ENCODE measurements at regions not wholly inside any gene's neighbourhood (a gene's known extent, or its start where the extent isn't known, plus 50 kb on each side); places are given as distances from the start of the nearest gene placed in this dataset.

DNA sequence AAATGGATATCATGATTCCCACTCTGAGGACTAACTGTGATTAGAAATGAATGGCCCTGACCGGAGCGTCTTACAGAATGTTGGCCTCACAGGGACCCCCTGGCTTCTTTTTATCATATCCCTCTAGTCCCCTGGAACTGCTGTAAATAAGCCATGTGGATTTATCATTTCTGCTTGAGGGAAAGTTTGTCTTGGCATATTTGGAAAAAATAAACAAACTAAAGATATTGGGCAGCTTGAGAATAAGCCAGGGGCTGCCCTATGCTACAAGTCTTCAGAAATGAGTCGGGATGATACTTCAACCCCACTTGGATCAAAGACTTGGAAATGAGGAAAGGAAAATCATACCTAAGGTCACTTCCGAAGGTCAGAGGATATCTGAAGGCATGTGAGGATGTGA, 179.1 kb downstream of the THBS2 start:
- no peaks in the 10 kb centered on the region for H3K9me3 ChIP-seq (ENCODE audit: control insufficient read depth in 4 of 4, low read length in 3 of 4)
- no peaks in the 10 kb centered on the region for H3K4me1 ChIP-seq (ENCODE audit: control insufficient read depth in 4 of 4, insufficient read depth in 4 of 4, low read length in 3 of 4)
- no peak overlapping the region for H3K4me3 ChIP-seq (ENCODE audit: low read depth in 1 of 3, low read length in 3 of 3)
- TF ChIP-seq RAD21 (IDR thresholded peaks at IDR 0.05) (no peak), SP1 (IDR thresholded peaks at IDR 0.05) (no peak), NR2F2 (IDR thresholded peaks at IDR 0.05) (peak; percentile 44)
- H3K36me3 ChIP-seq (ENCODE audit: control insufficient read depth in 4 of 4, insufficient read depth in 3 of 4, low read depth in 1 of 4, low read length in 3 of 4), result no peaks in the 10 kb centered on the region
- no peak for DNase-seq (ENCODE audit: low spot score)
- H3K27ac ChIP-seq (ENCODE audit: low read depth in 1 of 2, low read length in 2 of 2), result peak overlapping the region in 1 of 2 donors; percentile 19
- 60% methylated on average over 4 of the region's 4 CpGs for WGBS
- H3K9ac ChIP-seq (ENCODE audit: low read depth in 1 of 2, low read length in 2 of 2), result no peak overlapping the region
- peaks cover 0 to 5% (median 0%) of the 10 kb centered on the region in 4 donors for H3K27me3 ChIP-seq (ENCODE audit: control insufficient read depth in 4 of 4, insufficient read depth in 4 of 4, low read length in 3 of 4)

DNA sequence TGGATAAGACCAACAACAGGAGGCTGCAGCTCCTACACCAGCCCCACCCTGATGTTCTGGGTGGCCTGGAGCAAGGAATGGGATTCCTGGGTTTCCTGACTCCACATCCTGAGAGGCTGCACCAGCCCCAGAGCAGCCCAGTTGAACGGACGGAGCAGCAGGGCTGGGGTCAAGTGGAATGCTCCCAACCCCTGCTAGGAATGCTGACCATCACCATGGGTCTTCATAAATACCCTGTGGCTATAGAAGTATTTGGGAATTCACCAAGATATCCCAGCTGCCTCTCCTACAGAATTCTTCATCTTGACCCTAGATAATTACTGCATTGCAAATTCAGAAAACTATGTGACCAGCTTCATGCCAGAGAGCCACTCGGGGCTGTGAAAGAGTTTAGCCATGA, 180.3 kb downstream of the THBS2 start:
- TF ChIP-seq NR2F2 (IDR thresholded peaks at IDR 0.05) (peak; percentile 26), REST (IDR thresholded peaks at IDR 0.05) (peak; percentile 26), CTCF (IDR thresholded peaks at IDR 0.05; ENCODE audit: low read depth, low read length, missing input control) (no peak), RXRA (IDR thresholded peaks at IDR 0.05) (peak in 1 of 2 donors; percentile 31)
- Histone ChIP-seq H3K4me1 (ENCODE audit: control insufficient read depth in 4 of 4, insufficient read depth in 4 of 4, low read length in 3 of 4) (no peaks in the 10 kb centered on the region), H3K9me3 (ENCODE audit: control insufficient read depth in 4 of 4, low read length in 3 of 4) (no peaks in the 10 kb centered on the region), H3K27me3 (ENCODE audit: control insufficient read depth in 4 of 4, insufficient read depth in 4 of 4, low read length in 3 of 4) (peaks cover 0 to 5% (median 0%) of the 10 kb centered on the region in 4 donors), H3K36me3 (ENCODE audit: control insufficient read depth in 4 of 4, insufficient read depth in 3 of 4, low read depth in 1 of 4, low read length in 3 of 4) (no peaks in the 10 kb centered on the region), H3K9ac (ENCODE audit: low read depth in 1 of 2, low read length in 2 of 2) (no peak overlapping the region), H3K27ac (ENCODE audit: low read depth in 1 of 2, low read length in 2 of 2) (peak overlapping the region in 1 of 2 donors; percentile 34), H3K4me3 (ENCODE audit: low read depth in 1 of 3, low read length in 3 of 3) (no peak overlapping the region)
- WGBS, result 71% methylated on average over 3 of the region's 3 CpGs
- DNase-seq (ENCODE audit: low spot score), result no peak

GRCh38 chr6:169072127-169073042, 181.3 kb downstream of the THBS2 start:
- Histone ChIP-seq H3K36me3 (ENCODE audit: control insufficient read depth in 4 of 4, insufficient read depth in 3 of 4, low read depth in 1 of 4, low read length in 3 of 4) (no peaks in the 10 kb centered on the region), H3K27me3 (ENCODE audit: control insufficient read depth in 4 of 4, insufficient read depth in 4 of 4, low read length in 3 of 4) (peaks cover 0 to 3% (median 0%) of the 10 kb centered on the region in 4 donors), H3K4me3 (ENCODE audit: low read depth in 1 of 3, low read length in 3 of 3) (no peak overlapping the region), H3K9me3 (ENCODE audit: control insufficient read depth in 4 of 4, low read length in 3 of 4) (no peaks in the 10 kb centered on the region), H3K9ac (ENCODE audit: low read depth in 1 of 2, low read length in 2 of 2) (no peak overlapping the region), H3K27ac (ENCODE audit: low read depth in 1 of 2, low read length in 2 of 2) (no peak overlapping the region), H3K4me1 (ENCODE audit: control insufficient read depth in 4 of 4, insufficient read depth in 4 of 4, low read length in 3 of 4) (no peaks in the 10 kb centered on the region)
- WGBS, result 81% methylated on average over 23 of the region's 23 CpGs
- DNase-seq (ENCODE audit: low spot score), result no peak
- TF ChIP-seq GABPA (IDR thresholded peaks at IDR 0.05 in 1 of 2, conservative IDR thresholded peaks at IDR 0.05 in 1 of 2) (no peak), YY1 (IDR thresholded peaks at IDR 0.05) (no peak), REST (IDR thresholded peaks at IDR 0.05) (no peak), CTCF (IDR thresholded peaks at IDR 0.05; ENCODE audit: low read depth, low read length, missing input control) (no peak), TAF1 (conservative IDR thresholded peaks at IDR 0.05) (no peak), RXRA (IDR thresholded peaks at IDR 0.05) (no peak), FOXA1 (IDR thresholded peaks at IDR 0.05) (no peak), MAX (IDR thresholded peaks at IDR 0.05) (no peak)

Measured in liver (tissue), 8 donors.